ENCODE measurements at regions not wholly inside any gene's neighbourhood (a gene's known extent, or its start where the extent isn't known, plus 50 kb on each side); places are given as distances from the start of the nearest gene placed in this dataset.

DNA sequence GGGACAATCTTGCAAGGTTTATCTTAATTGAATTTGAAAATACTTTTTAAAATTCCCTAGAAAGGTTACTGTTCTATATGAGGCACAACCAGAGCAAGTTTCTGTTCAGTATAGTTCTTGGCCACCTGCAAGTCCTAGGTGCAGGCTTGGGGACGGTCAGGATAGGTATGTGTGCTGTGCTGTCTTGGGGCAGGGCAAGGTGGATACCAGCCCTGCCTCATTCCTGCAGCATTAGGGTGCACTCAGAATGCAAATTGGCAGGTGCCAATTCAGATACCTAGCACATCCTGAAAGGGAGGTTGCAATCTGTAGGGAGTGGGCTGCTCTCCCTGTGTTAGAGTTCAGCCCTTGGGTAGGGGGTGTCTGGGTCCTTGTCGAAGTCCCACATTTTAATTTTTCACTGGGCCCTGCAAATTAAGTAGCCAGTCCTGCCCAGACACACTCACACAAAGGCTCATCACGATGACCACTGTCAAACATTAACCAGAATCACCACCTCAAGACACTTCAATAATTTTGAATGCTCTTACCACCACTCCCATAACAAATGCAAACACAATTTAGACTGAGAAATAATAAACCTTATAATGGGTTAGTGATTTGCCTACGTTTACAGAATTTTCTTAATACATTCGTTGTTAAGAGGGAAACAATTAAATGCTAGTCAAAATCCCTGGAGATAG lies 838.0 kb upstream of the NR2F2 start:
- TF ChIP-seq, protein P1, sequence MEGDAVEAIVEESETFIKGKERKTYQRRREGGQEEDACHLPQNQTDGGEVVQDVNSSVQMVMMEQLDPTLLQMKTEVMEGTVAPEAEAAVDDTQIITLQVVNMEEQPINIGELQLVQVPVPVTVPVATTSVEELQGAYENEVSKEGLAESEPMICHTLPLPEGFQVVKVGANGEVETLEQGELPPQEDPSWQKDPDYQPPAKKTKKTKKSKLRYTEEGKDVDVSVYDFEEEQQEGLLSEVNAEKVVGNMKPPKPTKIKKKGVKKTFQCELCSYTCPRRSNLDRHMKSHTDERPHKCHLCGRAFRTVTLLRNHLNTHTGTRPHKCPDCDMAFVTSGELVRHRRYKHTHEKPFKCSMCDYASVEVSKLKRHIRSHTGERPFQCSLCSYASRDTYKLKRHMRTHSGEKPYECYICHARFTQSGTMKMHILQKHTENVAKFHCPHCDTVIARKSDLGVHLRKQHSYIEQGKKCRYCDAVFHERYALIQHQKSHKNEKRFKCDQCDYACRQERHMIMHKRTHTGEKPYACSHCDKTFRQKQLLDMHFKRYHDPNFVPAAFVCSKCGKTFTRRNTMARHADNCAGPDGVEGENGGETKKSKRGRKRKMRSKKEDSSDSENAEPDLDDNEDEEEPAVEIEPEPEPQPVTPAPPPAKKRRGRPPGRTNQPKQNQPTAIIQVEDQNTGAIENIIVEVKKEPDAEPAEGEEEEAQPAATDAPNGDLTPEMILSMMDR (IDR thresholded peaks at IDR 0.05), result no peak
- no peak for TF ChIP-seq POLR2A (IDR thresholded peaks at IDR 0.05)
- TF ChIP-seq EP300 (IDR thresholded peaks at IDR 0.05), result no peak

Data from suprapubic skin (tissue), 3 donors.